ENCODE measurements at regions not wholly inside any gene's neighbourhood (a gene's known extent, or its start where the extent isn't known, plus 50 kb on each side); places are given as distances from the start of the nearest gene placed in this dataset.
"Not testable (repeated sequence)": the region's sequence is repeated elsewhere in the genome, so short reads cannot be mapped to it uniquely, and the experiment has no call there.

- DNase-seq (ENCODE audit: low spot score), result no peak
- Histone ChIP-seq H3K27me3 (no peaks in the 10 kb centered on the region), H3K4me3 (no peak overlapping the region), H3K9me3 (peaks cover 0 to 12% of the 10 kb centered on the region in 2 donors), H3K4me1 (no peaks in the 10 kb centered on the region), H3K27ac (no peak overlapping the region), H3K36me3 (no peaks in the 10 kb centered on the region)
- TF ChIP-seq, protein P1, sequence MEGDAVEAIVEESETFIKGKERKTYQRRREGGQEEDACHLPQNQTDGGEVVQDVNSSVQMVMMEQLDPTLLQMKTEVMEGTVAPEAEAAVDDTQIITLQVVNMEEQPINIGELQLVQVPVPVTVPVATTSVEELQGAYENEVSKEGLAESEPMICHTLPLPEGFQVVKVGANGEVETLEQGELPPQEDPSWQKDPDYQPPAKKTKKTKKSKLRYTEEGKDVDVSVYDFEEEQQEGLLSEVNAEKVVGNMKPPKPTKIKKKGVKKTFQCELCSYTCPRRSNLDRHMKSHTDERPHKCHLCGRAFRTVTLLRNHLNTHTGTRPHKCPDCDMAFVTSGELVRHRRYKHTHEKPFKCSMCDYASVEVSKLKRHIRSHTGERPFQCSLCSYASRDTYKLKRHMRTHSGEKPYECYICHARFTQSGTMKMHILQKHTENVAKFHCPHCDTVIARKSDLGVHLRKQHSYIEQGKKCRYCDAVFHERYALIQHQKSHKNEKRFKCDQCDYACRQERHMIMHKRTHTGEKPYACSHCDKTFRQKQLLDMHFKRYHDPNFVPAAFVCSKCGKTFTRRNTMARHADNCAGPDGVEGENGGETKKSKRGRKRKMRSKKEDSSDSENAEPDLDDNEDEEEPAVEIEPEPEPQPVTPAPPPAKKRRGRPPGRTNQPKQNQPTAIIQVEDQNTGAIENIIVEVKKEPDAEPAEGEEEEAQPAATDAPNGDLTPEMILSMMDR (IDR thresholded peaks at IDR 0.05), result no peak
Measured at GRCh38 chrX:131649741-131650140, 105.9 kb downstream of the OR13H1 start.

DNA sequence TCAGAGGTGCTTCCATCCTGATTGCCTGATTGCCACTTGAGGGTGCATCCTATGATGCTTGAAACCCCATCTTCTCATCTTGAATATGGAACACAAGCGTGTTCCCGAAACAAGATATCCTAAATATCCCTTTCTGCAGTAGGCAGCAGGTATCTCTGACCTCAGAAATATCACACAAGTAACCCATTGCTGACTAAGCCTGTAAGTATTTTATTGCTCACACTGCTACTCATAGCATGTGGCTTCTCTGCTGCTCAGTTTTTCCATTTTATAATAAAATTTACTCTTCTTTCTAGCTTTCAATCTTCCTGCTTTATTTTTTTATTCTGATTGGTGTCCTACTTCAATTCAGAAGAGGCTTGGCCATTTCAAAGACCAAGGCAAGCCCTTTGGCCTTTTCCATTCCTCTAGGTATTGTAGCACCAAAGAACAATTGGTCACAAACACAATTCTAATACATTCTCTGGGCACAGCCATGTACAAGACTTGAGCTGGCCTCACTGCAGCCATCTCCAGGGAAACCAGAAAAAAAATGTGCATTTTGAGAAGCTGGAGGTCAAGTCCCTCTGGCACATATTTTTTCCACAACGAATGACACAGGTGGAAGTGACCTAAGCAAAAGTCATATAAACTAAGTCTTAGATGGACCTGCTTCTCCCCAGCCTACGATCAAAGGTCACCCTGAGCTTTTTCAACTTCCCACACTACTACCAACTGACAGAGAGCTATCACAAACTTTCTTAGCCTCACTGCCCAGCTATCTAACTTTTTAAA, 107.0 kb downstream of the OR13H1 start:
- Histone ChIP-seq H3K27me3 (no peaks in the 10 kb centered on the region), H3K9me3 (peaks cover 0 to 12% of the 10 kb centered on the region in 2 donors), H3K36me3 (no peaks in the 10 kb centered on the region), H3K27ac (no peak overlapping the region), H3K4me3 (no peak overlapping the region), H3K4me1 (no peaks in the 10 kb centered on the region)
- no peak for DNase-seq (ENCODE audit: low spot score)
- TF ChIP-seq, protein P1 (IDR thresholded peaks at IDR 0.05), result no peak

GRCh38 chrX:131663726-131664125, 119.9 kb downstream of the OR13H1 start:
- not testable (repeated sequence) for DNase-seq (ENCODE audit: low spot score); H3K27me3 ChIP-seq; H3K9me3 ChIP-seq; H3K4me1 ChIP-seq; H3K36me3 ChIP-seq; H3K27ac ChIP-seq; H3K4me3 ChIP-seq

DNA sequence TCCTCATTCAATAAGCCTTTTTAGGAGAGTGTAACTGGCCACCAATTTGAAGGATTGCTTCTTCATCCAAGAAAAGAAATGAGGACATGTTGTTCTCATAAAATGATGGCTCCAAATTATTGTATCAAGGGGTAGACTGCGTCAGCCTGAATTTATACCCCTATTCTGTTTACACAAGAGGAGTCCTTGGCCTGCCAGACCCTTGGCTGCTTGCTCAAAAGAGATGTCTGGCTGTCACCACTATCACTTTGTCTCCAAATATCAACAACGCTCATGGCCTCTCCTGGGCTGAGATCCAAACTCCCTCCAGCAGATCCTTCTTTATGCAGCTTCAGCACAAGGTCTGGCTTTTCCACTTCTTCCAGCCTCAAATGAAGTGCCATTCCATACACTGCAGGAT, 127.9 kb downstream of the OR13H1 start:
- no peak overlapping the region for H3K4me3 ChIP-seq
- H3K9me3 ChIP-seq, result no peaks in the 10 kb centered on the region
- H3K27me3 ChIP-seq, result no peaks in the 10 kb centered on the region
- H3K4me1 ChIP-seq, result no peaks in the 10 kb centered on the region
- no peaks in the 10 kb centered on the region for H3K36me3 ChIP-seq
- H3K27ac ChIP-seq, result no peak overlapping the region
- no peak for DNase-seq (ENCODE audit: low spot score)
- TF ChIP-seq, protein P1 (IDR thresholded peaks at IDR 0.05), result no peak

DNA sequence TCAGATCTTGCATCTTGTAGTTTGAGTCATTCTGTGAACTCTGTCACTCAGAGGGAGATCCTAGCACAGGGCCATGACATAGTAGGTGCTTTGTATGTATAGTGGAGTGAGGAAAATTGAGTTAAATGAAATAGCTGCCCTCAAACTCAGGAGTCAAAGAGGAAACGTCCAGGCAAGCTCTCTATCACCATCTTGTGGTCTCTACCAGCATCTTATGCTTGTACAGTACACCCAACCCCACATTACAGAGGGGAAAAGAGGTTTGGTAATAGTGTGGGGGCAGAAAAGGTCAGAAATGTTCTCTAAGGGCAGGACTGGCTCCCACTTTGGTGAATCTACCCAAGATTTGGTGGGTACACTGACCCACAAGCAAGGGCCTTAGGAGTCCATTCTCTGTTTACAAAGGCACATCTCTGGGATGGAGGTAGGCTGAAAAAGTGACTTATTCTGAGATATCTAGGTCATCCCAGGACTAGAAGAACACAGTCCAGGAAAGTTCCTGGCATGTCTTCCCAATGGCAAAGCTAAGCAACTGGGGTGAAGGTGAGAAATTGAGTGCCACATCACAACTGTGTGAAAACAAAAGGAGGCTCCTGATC, 131.8 kb downstream of the OR13H1 start:
- H3K27me3 ChIP-seq, result no peaks in the 10 kb centered on the region
- TF ChIP-seq, protein P1 (IDR thresholded peaks at IDR 0.05), result peak in 1 of 2 donors; percentile 54
- H3K9me3 ChIP-seq, result no peaks in the 10 kb centered on the region
- H3K36me3 ChIP-seq, result no peaks in the 10 kb centered on the region
- H3K4me1 ChIP-seq, result no peaks in the 10 kb centered on the region
- no peak for DNase-seq (ENCODE audit: low spot score)
- no peak overlapping the region for H3K27ac ChIP-seq
- no peak overlapping the region for H3K4me3 ChIP-seq

DNA sequence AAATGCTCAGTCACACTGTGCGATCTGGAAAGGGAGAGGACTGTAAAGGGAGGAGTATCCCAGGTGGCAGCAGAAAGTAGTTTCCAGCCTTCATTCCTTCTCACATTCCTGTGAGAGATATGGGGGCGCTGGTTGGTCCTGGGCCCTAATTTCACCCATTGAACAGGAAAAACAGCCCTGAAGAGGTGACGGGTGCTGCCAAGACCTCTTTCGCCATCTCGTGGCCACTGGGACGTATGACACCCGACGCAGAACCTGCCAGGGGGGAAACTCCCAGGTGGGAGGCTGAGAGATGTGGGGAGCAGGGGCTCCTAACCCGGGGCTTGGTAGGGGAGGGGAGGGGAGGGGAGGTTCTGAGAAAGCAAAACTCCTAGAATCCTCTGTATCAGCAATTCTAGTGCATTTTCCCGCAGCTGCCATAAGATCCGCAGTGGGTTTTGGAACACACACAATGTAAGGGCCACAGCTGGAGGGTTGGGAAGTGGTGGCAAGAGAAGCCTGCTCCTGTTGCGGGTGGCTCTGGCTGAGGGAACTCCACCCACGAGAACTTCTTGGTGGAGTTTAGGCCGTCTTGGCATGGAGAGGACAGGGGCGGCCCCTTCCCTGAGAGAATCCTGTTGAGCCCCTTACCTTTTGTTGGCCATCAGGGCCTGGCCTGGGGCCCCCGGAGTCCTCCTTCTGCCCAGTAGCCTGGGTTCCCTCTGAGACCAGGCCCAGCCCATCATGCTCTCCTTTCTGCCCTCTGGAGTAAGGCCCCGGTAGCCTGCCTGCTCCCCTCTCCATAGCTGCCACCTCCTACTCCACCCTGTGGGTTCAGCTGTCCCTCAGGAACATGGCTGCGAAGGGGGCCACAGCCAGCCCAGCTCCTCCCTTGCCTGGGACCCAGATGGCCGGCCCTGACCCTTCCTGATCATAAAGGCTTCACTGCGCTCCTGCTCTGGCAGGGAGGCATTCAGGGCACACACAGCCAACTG, 134.1 kb downstream of the OR13H1 start:
- Histone ChIP-seq H3K4me1 (no peaks in the 10 kb centered on the region), H3K36me3 (no peaks in the 10 kb centered on the region), H3K27me3 (no peaks in the 10 kb centered on the region), H3K9me3 (no peaks in the 10 kb centered on the region), H3K4me3 (no peak overlapping the region), H3K27ac (no peak overlapping the region)
- no peak for DNase-seq (ENCODE audit: low spot score)
- TF ChIP-seq, protein P1 (IDR thresholded peaks at IDR 0.05), result peak; percentile 64 to 80

DNA sequence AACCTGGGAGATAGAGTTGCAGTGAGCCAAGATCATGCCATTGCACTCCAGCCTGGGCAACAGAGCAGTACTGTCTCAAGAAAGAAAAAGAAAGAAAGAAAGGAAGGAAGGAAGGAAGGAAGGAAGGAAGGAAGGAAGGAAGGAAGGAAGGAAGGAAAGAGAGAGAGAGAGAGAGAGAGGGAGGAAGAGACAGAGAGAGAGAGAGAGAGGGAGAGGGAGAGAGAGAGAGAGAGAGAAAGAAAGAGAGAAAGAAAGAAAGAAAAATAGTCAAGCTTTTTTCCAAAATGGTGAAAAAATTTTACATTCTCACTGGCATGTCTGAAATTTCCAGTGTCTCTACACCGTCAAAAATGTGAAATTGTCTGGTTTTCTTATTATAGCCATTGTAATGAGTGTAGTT, 138.9 kb downstream of the OR13H1 start:
- not testable (repeated sequence) for H3K27me3 ChIP-seq; H3K9me3 ChIP-seq; H3K27ac ChIP-seq; H3K4me3 ChIP-seq; DNase-seq (ENCODE audit: low spot score); H3K4me1 ChIP-seq; H3K36me3 ChIP-seq
